ENCODE measurements at regions not wholly inside any gene's neighbourhood (a gene's known extent, or its start where the extent isn't known, plus 50 kb on each side); places are given as distances from the start of the nearest gene placed in this dataset.

- TF ChIP-seq, protein P1, sequence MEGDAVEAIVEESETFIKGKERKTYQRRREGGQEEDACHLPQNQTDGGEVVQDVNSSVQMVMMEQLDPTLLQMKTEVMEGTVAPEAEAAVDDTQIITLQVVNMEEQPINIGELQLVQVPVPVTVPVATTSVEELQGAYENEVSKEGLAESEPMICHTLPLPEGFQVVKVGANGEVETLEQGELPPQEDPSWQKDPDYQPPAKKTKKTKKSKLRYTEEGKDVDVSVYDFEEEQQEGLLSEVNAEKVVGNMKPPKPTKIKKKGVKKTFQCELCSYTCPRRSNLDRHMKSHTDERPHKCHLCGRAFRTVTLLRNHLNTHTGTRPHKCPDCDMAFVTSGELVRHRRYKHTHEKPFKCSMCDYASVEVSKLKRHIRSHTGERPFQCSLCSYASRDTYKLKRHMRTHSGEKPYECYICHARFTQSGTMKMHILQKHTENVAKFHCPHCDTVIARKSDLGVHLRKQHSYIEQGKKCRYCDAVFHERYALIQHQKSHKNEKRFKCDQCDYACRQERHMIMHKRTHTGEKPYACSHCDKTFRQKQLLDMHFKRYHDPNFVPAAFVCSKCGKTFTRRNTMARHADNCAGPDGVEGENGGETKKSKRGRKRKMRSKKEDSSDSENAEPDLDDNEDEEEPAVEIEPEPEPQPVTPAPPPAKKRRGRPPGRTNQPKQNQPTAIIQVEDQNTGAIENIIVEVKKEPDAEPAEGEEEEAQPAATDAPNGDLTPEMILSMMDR (IDR thresholded peaks at IDR 0.05; ENCODE audit: borderline replicate concordance, extremely low read depth, low read length, poor library complexity, severe bottlenecking) = no peak
- TF ChIP-seq EZH2 (IDR thresholded peaks at IDR 0.05; ENCODE audit: borderline replicate concordance, low read depth, low read length, severe bottlenecking) = no peak
Measured at GRCh38 chr10:30208330-30208729, 140.7 kb downstream of the MTPAP start.
